Skin epidermis (tissue), 12 donors: ENCODE measurements at regions not wholly inside any gene's neighbourhood (a gene's known extent, or its start where the extent isn't known, plus 50 kb on each side); places are given as distances from the start of the nearest gene placed in this dataset.
"Not testable (repeated sequence)": the region's sequence is repeated elsewhere in the genome, so short reads cannot be mapped to it uniquely, and the experiment has no call there.

ENCODE experiments used
- H3K27ac ChIP-seq, 21 experiments: fragments of 200-600 bp; sonication (generic) in 11 of 21; one replicate each; pipeline ENCODE4 v1.5.0; 2020; ENCODE audit warnings: mild to moderate bottlenecking in 3 of 21, inconsistent platforms in 2 of 21, moderate library complexity in 2 of 21
- H3K4me3 ChIP-seq, 7 experiments: fragments of 200-600 bp; sonication (generic) in 2 of 7; one replicate each; pipeline ENCODE4 v1.5.0; 2020; ENCODE audit warnings: inconsistent platforms in 2 of 7, mild to moderate bottlenecking in 2 of 7, moderate library complexity in 1 of 7

GRCh38 chr6:11413117-11413687 is 124.3 kb upstream of the TMEM170B start:
- H3K27ac ChIP-seq, result no peak overlapping the region
- H3K4me3 ChIP-seq, result no peak overlapping the region

DNA sequence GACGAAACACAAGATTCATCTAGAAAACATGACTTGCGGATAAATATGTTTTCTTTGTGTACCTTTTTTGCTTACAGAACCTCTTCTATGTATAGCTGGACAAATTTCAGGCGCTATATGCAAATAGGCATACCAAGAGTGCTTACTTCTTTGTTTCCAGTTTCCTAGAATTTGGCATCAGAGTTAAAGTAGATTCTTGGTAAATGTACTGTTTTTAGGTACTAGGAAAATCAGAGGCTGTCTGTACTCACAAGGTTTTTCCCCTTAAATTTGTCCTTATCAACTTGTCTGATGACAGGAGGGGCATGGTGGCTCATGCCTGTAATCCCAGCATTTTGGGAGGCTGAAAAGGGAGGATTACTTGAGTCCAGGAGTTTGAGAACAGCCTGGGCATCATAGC is 124.9 kb upstream of the TMEM170B start:
- Histone ChIP-seq H3K27ac (no peak overlapping the region), H3K4me3 (no peak overlapping the region)

DNA sequence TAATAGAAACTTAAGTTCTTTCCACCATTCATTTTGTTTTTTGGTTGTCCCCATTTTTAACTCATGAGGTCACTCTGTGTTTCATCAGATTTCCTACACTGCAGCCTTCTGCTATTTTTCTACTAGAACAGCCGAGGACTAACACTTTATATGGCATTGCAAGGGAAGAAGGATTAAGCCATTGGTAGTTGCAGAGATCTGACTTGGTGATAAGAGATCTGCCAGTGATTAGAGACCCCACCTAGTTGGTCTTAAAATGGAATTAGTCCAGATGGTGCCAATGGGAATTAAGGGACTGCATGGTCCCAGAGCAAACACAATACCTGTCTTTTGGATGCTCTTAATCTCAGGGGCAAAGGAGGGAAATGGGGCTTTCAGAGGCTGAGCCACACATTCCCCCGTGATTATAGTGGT is 125.5 kb upstream of the TMEM170B start:
- Histone ChIP-seq H3K4me3 (no peak overlapping the region), H3K27ac (peak overlapping the region in 2 of 21 experiments; percentile 1 to 2)

DNA sequence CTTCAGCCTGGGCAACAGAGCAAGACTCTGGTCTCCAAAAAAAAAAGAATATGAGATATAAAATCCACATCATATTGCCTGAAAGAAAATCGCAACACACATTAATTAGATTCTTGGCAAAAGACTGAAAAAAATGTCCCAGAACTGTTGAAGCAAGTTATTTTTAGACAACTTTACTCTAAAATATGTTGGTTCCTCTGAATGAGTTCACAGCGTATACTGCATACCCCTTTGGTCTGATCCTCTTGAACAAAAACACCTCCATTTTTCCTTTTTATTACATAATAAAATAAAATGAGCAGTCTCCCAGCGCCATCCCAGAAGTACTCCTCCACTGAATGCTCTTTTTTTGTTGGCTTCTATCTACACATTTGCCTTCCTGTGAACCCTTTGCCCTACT is 126.0 kb upstream of the TMEM170B start:
- peak overlapping the region in 2 of 21 experiments; percentile 1 to 2 for H3K27ac ChIP-seq
- no peak overlapping the region for H3K4me3 ChIP-seq

- Histone ChIP-seq H3K27ac (peak overlapping the region in 2 of 21 experiments; percentile 1 to 48), H3K4me3 (no peak overlapping the region)
Observed at GRCh38 chr6:11410539-11411307, 126.8 kb upstream of the TMEM170B start.

DNA sequence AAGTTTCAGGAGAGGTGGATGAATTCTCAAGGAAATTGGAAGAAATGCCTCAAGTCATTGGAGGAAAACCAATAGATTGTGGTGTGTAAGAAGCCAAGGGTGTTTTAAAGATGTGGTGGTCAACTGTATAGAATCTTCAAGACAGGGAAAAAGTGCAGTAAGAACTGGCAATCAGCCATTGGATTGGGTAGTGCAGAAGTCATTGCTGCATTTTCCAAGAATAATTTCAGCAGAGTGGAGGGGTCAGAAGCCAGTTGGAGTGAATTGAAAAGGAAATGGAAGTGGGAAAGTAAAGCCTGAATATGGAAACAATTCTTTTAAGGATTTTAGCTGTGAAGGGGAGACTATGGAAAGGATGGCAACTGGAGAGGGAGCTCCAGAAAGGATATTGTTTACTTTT is 128.2 kb upstream of the TMEM170B start:
- no peak overlapping the region for H3K4me3 ChIP-seq
- no peak overlapping the region for H3K27ac ChIP-seq

- Histone ChIP-seq H3K27ac (no peak overlapping the region), H3K4me3 (no peak overlapping the region)
Observed at GRCh38 chr6:11407414-11407813, 130.1 kb upstream of the TMEM170B start.

- Histone ChIP-seq H3K4me3 (no peak overlapping the region), H3K27ac (peak overlapping the region in 2 of 21 experiments; percentile 25 to 41)
Observed at GRCh38 chr6:11404838-11405237, 132.7 kb upstream of the TMEM170B start.

GRCh38 chr6:11404081-11404480 is 133.5 kb upstream of the TMEM170B start:
- H3K27ac ChIP-seq, result no peak overlapping the region
- no peak overlapping the region for H3K4me3 ChIP-seq

DNA sequence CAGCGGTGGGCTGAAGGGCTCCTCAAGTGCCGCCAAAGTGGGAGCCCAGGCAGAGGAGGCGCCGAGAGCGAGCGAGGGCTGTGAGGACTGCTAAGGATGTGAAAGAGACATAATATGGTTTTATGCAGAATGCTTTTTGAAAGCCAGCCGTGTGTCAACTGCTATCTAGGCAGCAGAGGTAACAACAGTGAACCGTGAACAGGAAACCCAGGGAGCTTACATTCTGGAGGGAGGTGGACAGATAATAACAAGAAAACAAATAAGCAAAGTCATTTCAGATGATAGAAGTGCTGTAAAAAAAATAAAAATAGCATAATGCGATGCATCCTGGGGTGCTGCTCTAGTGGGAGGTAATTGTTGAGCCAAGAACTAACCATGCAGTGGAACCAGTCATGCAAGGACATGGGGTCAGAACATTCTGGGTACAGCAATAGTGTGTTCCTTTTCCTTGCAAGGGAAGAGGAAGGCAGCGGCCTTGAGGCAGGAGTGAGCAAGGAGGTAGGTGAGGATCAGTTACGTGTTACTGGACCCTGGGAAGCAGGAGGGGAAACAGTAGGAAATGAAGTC is 134.4 kb upstream of the TMEM170B start:
- no peak overlapping the region for H3K4me3 ChIP-seq
- H3K27ac ChIP-seq, result no peak overlapping the region

DNA sequence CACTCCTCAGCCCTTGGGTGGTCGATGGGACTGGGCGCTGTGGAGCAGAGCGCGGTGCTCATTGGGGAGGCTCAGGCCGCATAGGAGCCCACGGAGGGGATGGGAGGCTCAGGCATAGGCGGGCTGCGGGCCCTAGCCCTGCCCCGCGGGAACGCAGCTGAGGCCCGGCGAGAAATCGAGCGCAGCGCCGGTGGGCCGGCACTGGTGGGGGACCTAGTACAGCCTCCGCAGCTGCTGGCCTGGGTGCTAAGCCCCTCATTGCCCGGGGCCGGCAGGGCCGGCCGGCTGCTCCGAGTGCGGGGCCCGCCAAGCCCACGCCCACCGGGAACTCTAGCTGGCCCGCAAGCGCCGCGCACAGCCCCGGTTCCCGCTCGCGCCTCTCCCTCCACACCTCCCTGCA is 135.0 kb upstream of the TMEM170B start:
- H3K27ac ChIP-seq, result not testable (repeated sequence)

DNA sequence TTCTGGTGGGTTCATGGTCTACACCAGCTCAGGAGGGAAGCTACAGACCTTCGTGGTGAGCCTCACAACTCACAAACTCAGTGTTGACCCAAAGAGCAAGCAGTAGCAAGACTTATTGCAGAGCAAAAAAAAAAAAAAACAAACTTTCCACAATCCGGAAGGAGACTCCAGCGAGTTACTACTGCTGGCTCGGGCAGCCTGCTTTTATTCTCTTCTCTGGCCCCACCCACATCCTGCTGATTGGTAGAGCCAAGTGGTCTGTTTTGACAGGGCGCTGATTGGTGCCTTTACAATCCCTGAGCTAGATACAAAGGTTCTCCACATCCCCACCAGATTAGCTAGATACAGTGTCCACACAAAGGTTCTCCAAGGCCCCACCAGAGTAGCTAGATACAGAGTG is 135.6 kb upstream of the TMEM170B start:
- not testable (repeated sequence) for H3K27ac ChIP-seq, H3K4me3 ChIP-seq

More for the DNA sequence above, 135.0 kb upstream of the TMEM170B start:
- not testable (repeated sequence) for H3K4me3 ChIP-seq

DNA sequence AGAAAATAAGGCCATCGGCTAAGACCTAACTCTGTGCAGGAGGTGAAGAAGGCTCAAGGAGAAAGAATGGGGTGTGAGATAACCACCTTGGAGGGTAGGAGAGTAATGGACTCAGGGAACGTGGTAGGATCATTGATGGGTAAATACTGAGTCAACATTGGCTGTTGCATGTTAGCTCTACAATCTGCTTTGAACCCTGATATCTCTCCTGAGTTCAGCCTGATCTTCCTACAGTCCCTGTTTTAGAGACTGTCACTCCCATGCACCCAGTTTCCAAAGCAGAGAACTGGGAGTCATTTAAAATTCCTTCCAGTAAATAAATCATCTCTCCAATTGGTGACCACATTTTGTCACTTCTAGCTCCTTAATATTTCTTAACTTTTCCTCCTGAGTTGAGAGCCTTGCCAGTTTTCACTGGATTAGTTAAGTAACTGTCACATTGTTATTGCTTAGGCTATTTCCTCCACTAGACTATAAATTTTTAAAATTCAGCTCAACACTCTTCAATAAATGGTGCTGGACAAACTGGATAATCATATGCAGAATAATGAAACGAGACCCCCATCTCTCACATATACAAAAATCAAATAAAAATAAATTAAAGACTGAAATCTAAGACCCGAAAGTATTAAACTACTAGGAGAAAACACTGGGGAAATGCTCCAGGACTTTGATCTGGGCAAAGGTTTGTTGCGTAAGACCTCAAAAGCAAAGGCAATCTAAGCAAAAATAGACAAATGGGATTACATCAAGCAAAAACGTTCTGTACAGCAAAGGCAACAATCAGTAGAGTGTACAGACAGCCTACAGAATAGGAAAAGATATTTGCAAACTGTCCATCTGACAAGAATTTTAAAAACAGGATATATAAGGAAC is 138.9 kb upstream of the TMEM170B start:
- H3K4me3 ChIP-seq, result no peak overlapping the region
- no peak overlapping the region for H3K27ac ChIP-seq

DNA sequence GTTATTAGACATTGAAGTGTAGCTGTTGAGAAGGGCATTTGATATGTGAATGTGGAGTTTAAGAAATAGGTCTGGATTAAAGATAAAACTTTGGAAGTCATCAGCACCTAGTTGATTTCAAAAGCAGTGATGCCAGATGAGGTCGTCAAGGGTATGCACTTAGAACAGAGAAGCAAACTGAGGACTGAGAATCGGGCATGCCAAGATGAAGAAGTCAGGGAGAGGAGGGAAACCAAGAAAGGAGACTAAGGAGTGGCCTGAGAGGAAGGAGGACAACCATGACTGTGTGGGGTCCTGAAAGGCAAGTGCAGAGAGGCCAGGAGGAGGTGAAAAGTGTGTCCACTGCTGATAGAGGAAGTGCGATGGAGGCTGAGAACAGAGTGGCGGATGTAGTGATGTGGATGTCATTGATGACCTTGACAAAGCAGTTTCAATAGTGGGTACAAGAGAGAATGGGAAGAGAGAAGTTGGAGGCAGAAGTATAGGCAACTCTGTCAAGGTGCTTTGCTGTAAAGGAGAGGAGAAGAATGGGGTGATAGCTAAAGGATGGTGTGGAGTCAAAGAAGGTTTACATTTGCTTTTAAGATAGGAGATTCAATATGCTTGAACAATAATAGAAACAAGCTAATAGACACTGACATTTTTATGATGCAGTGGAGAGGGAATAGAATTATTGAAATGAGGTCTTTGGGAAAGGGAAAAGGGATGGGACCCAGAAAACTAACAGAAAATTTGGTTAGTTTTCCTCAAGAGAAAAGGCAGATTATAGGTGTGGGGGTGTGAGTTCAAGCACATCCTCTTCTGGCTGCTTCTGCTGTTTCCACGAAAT is 139.7 kb upstream of the TMEM170B start:
- Histone ChIP-seq H3K27ac (no peak overlapping the region), H3K4me3 (no peak overlapping the region)

GRCh38 chr6:11396860-11397259 is 140.7 kb upstream of the TMEM170B start:
- Histone ChIP-seq H3K27ac (no peak overlapping the region), H3K4me3 (no peak overlapping the region)

DNA sequence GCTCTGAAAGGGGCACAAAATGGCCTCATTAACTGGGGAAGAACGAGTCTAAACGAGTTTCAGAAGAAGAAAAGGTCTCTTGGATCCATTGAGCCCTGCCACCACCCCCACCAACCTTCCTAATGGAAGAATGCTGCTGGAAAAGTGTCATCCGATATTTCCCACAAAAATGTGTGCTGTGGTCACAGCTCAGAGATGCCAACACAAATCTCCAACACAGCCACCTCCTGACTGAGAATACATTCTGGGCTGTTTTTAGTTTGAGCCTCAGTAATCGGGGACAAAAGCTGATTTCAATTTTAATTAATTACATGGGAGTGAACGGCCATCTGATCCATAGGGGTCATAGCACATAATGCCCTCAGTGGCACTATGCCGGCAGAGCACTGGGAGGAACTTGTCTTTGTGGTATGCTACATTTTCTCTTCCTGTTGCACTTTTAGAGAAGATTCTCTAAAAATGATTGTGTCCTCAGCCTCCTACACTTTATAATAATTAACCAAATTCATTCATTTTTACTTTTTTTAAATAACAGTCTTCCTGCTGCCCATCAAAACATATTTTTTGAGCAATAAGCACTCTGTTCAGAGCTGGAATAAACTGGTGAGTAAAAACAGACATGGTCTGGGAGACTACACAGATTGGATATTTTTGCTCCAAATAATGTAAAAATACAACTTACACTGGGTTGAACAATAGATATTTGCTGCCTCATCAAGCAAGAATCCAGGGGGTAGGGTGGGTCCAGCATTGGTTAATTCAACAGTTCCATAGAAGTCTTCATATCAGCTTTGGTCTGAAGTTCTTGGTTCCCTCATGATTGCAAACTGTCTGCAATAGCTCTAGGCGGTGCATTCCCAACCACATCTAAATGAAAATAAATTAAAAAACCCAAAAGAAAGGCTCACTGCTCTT is 143.6 kb upstream of the TMEM170B start:
- no peak overlapping the region for H3K4me3 ChIP-seq
- peak overlapping the region in 6 of 21 experiments; percentile 4 to 65 (median 22) for H3K27ac ChIP-seq

GRCh38 chr6:11392778-11393507 is 144.6 kb upstream of the TMEM170B start:
- H3K27ac ChIP-seq, result peak overlapping the region in 6 of 21 experiments; percentile 8 to 65 (median 22)
- H3K4me3 ChIP-seq, result no peak overlapping the region
